Activated T-cell treated with anti-CD3 and anti-CD28 coated beads for 48 hours (primary cell): ENCODE measurements at regions not wholly inside any gene's neighbourhood (a gene's known extent, or its start where the extent isn't known, plus 50 kb on each side); places are given as distances from the start of the nearest gene placed in this dataset.
"Not testable (repeated sequence)": the region's sequence is repeated elsewhere in the genome, so short reads cannot be mapped to it uniquely, and the experiment has no call there.

Source experiments
- DNase-seq: peaks from one replicate; pipeline ENCODE4 v3.0.0-alpha.2; 2020; ENCODE audit warnings: low read depth

DNA sequence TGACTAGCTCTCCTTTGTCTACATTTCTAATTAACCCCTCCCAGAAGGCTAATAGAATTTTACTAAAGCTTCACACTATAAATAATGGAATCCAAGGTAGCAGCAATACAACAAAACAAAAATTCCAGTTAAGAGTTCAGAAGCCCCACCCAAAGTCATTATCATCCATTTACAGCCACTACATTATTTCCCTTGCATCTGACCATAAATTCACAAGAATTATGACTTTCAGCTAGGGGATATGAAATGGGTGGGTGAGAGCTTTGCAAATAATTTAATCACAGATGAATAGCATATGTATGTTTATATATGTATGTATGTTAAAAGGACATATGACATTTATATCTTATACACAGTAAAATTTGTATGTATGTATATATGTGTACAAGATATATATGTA is 65.3 kb upstream of the PTGDR start:
- DNase-seq, result no peak

DNA sequence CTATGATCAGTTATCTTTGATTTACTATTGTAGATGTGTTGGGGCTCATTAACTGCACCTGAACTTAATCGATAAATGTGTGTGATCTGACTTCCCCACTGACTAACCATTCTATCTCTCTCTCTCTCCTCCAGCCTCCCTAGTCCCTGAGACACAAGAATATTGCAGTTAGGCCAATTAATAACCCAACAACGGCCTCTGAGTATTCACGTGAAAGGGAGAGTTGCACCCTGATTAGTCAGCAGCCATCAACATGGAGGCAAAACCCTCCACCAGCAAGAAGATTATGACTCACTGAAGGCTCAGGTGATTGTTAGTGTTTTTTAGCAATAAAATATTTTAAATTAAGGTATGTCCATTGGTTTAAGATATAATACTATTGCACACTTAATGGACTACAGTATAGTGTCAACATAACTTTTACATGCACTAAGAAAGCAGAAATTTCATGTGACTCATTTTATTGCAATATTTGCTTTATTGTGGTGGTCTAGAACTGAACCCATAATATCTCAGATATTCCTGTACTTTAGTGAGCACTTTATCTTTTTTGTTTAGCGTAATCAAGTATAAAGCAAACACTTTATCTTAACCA is 77.1 kb upstream of the PTGDR start:
- DNase-seq, result no peak

DNA sequence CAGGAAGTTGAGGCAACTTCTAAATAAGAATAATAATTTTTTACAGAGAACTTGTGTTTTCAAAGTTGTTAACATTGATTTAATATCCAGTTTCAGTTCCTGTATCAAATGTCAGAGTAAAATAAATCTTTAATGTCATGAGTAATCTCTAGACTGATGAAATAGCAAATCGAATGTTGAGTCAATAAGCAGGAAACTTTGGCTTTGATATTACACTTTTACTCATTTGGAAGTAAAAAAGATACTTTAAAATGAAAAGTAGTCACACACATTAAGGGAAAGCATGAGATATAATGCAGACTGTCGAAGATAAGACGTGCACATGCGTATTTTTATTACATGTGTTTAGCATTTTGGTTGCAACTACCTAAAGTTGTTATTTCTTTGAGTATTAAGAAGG is 78.2 kb upstream of the PTGDR start:
- DNase-seq, result no peak

DNA sequence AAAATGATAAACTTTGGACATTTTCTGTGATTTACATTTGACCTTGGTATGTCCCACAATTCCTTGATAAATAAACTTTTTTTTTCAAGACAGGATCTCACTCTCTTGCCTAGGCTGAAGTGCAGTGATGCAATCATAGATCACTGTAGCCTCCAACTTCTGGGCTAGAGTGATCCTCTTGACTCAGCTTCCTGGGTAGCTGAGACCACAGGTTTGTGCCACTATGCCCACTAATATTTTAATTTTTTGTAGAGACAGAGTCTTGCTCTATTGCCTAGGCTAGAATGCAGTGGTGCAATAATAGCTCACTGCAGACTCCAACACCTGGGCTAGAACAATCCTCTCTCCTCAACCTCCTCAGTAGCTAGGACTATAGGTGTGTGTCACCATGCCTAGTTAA is 79.1 kb upstream of the PTGDR start:
- no peak for DNase-seq

DNA sequence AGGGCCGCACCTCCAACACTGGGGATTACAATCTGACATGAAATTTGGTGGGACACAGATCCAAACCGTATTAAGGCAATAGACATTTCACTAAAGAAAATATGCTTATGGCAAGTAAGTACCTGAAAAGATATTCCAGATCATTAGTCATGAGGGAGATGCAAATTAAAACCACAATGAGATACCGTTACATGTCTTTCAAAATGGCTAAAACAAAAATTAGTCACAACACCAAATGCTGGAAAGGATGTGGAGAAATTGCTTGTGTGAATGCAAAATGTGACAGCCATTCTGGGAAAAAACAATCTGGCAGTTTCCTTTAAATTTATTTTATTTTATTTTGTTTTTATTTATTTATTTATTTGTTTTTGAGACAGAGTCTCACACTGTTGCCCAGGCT is 82.3 kb upstream of the PTGDR start:
- DNase-seq, result no peak

DNA sequence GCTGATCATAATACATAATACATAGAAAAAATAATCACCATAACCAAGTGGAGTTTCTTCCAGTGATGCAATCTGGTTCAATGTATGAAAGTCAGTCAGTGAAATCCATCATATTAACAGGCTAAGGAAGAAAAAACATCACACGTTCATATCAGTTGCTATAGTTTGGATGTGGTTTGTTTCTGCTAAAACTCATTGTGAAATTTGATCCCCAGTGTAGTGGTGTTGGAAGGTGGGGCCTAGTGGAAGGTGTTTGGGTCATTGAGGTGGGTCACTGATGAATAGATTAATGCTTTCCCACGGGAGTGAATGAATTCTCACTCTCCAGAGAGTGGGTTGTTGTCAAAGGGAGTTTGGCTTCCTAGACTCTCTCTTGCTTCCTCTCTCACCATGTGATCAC is 84.6 kb upstream of the PTGDR start:
- DNase-seq, result no peak

DNA sequence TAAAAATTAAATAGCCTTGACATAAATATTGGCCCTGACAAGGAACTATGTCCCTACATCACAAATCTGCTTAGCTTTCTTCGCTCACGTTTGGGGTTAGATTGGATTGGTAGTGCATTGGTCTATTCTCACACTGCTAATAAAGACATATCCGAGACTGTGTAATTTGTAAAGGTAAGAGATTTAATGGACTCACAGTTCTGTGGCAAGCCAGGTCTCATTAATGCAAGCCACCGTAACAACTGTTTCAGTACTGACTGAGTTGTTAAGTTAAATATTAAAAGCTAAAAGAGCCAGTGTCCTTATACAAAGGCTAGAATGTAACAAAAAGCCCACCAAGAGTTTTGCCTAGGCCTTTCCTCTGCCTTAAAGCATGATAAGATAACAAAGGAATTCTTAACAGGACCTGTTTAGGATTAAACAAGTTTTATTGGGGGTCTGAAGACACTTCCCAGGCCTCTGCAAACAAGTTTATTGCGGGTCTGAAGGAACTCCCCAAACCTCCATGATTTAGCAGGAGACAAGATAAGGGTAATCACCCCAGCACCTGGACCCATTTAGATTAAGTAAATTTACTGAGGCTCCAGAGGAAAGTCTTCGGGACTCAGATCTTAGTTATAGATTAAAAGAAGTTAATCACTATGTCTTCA is 88.2 kb upstream of the PTGDR start:
- no peak for DNase-seq

DNA sequence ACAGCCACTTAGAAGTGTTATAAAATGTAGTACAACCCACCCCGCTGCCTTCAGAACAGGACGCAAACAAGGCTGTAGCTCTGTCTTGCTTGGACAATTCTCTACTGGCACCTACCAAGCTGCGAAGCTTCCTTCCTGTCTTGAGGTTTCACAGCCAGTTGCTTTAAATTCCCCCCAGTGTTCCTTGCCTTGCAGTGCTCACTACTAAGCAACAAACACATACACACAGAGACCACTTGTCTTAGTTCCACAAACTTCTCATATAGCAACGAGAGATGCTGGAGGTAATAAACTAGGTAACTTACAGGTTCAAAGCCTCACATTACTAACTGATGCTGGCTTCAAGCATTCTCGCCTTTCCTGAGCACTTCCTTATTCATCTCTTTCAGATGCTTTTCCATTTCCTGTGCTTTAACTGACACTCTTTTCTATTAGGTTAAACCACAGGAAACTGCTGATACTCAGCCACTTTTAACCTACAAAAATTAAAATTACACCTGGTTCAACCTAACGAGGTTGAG is 91.5 kb upstream of the PTGDR start:
- no peak for DNase-seq

DNA sequence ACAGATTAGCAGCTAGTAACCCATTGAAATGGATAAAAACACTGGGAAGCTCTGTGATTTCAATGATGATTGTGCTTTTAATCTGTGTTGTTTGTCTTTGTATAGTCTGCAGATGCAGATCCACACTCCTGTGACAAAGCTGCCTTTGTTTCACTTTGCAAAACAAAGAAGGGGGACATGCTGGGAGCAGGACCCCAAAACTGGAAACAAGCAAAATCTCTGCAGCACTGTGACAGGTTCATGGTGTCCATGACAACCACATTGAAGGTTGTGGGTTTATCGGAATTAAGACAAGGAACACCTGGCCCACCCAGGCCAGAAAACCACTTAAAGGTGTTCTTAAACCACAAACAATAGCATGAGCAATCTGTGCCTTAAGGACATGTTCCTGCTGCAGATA is 95.6 kb upstream of the PTGDR start:
- DNase-seq, result not testable (repeated sequence)

DNA sequence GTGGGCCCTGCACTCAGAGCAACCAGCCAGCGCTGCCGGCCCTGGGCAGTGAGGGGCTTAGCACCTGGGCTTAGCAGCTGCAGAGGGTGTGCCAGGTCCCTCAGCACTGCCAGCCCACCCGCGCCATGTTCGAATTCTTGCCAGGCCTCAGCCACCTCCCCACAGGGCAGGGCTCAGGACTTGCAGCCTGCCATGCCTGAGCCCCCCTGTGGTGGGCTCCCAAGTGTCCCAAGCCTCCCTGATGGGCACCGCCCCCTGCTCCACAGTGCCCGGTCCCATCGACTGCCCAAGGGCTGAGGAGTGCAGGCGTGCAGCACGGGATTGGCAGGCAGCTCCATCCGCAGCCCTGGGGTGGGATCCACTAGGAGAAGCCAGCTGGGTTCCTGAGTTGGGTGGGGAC is 98.0 kb upstream of the NID2 start:
- DNase-seq, result no peak

DNA sequence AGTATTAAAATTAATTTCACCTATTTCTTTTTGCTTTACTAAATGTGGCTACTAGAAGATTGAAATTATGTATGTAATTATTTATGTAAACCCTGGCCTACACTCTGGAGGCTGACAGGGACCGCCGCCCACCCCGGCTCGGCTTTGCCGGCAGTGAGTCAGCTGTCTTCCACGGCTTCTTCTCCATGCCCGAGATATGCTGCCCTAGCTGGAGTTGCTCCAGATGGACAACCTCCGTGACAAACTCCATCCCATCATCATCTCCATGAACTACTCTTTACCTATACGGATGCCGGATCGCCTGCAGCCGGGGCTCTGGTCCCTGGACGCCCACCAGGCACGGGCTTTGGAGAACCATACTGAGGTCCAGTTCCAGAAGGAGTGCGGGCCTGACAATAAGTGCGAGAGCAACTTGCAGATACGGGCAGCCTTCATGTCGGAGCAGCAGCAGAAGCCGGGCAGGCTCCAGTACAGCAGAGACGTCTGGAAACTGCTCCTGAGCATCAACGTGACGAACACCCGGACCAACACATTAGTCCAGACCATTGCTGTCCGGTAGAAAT is 86.9 kb upstream of the NID2 start:
- DNase-seq, result no peak

DNA sequence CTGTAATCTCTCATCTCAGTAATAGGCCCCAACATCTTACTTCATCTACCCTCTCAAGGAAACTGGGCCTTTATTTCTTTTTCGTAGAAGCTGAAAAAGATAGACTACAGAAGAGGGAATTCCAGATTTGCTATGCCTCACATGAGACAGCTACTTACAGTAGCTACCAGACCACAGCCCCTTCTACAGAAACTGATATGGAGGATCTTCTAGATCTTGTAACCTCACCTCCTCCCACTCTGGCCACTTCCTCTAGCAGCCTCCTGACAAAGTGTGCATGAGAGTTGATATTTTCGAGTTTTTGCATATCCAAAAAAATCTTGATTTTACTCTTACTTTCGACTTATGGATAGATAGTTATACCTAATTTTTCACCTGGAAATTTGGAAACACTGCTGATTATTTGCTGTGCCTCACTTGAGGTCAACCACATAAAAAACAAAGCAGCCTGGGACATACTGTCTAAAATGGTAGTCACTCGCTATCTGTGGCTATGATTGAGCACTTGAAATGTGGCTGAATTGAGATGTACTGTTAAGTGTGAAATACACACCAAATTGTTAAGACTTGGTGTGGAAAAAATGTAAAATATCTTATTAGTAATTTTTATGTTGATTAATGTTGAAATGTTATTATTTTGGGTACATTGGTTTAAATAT is 86.3 kb upstream of the NID2 start:
- no peak for DNase-seq

DNA sequence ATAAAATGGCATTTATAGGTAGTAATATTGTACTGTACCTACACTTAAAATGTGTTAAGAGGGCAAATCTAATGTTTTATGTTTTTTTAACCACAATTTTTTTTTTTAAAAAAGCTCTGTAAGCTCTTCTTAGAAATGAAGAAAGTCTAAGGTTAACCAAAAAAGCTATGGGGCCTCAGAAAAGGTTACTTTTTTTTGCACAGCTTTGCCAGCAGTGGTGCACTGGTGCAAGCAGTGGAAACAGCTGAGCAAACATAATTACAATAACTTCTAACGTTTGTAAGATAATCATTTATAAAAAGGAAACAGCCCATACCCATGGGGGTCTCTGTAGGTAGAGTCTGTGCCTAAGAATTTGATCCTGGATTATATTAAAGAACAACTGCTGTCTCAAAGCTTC is 85.1 kb upstream of the NID2 start:
- no peak for DNase-seq

DNA sequence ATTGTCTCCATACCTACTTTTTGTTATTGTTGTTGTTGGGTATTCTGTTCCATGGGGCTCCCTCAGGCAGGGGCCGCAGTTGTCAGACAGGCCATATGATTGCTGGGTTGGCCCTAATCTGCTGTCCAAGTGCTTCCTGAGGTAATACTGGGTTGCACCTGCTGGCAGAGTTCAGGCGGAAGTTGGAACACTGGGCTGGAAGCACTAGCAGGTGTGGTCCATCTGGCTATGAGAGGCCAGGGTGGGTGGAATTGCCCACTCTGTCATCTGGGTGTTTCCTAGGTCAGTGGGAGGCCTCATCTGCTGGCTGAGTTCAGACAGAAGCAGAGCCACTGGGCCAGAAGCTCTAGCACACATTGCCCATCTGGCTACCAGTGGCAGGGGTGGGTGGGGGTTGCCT is 81.3 kb upstream of the NID2 start:
- no peak for DNase-seq

DNA sequence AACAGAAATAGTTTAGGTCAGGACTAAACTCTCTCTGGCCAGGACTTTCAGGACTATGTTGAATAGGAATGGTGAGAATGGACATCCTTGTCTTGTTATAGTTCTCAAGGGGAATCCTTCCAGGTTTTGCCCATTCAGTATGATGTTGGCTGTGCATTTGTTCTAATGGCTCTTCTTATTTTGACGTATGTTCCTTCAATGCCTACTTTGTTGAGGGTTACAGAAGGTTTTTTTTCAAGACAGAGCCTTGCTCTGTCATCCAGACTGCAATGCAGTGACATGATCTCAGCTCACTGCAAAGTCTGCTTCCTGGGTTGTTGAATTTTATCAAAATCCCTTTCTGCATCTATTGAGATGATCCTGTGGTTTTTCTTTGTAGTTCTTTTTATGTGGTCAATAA is 79.5 kb upstream of the NID2 start:
- DNase-seq, result no peak

DNA sequence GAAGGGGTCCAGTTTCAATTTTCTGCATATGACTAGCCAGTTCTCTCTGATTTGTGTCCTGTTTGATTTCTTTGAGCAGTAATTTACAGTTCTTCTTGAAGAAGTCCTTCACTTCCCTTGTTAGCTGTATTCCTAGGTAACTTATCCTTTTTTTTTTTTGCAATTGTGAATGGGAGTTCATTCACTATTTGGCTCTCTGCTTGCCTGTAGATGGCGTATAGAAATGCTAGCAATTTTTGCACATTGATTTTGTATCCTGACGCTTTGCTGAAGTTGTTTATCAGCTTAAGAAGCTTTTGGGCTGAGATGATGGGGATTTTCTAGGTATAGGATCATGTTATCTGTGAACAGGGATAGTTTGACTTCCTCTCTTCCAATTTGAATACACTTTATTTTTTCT is 77.6 kb upstream of the NID2 start:
- no peak for DNase-seq

DNA sequence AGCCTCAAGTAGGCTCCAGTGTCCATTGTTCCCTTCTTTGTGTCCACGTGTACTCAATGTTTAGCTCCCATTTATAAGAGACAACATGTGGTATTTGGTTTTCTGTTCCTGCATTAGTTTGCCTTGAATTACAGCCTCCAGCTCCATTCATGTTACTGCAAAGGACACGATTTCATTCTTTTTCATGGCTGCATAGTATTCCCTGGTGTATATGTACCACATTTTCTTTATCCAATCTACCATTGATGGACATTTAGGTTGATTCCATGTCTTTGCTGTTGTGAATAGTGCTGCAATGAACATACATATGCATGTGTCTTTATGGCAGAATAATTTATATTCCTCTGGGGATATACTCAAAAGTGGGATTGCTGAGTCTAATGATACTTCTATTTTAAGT is 75.2 kb upstream of the NID2 start:
- DNase-seq, result not testable (repeated sequence)

DNA sequence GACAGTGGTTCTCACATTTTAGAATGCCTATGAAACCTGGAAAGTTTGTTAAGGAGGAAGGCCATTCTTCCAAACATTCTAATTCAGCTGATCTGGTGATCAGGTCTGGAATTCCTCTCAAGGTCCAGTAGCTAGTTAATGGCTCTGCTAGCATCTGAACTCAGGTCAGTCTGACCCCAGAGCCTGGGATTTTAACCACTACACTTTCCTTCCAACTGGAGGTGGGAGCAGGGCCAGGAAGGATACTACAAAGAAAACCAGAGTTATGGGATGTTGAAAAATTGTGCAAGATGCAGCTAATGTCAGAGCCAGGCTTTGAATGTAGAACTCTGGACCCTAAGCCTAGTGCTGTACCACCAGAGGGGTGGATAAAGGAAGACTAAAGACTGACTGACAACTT is 73.6 kb upstream of the NID2 start:
- DNase-seq, result no peak

DNA sequence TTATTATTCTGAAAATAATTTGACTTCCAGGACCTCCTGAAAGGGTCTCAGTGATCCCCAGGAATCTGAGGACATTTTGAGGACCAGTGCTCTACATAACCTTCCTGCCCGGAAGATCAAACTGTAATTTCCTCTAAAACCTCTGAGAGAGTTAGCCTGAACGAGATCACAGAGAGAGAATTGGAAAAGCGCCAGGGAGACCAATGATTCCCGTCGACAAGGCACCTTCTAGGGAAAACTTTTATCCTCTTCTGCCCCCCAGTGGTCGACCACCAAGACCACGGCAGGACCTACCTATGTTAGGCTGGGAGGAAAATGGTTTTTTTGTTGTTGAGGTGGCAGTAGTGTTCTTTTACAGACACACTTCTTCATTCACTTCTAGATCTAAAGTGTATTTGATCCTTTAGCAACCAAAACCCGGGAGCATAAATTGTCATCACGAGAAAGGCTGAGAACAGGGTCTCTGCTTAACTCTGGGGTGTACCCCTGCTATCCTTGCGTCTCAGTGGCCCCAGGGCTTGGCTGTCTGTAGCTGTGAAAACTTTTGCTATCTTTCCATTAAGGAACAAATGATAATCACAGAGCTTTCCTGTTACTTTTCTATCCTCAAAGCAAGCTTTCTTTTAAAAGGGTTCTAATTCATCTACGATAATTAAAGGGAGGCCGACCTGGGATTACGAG is 62.9 kb upstream of the NID2 start:
- peak; percentile 29 for DNase-seq

DNA sequence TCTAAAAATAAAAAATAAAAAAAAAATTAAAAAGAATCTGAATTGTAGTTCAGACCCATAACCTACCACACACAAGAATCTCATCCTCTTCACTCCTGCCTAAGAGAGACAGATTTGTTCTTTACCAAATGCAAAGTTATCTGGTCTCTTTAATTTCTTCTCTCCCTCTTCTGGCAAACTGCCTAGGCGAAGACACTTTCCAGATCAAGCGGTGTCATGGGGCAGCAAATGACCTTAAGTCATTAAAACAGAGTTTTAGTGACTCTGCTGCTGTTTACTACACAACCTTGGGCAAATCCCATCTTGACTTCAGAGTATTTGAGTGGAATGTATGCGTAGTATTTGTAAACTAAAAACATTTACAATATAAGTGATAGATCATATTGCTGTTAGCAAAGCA is 60.9 kb upstream of the NID2 start:
- no peak for DNase-seq

DNA sequence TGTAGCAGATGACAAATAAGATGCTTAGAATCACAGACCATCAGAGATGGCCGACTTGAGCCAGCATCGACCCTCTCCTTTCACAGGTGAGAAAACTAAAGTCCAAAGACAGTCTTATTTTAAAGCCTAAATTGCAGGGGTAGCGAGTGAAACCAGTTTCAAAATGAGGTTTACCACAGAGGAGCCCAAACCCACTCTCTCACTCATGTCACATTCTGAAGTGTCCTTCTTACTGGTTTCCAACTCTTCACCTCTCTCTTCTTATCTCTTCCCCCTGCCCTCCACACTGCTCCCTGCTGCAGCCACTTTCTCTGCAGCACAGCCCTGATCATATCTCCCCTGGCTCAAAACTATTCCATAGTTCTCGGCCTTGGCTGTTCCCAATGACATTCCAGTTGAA is 57.0 kb upstream of the NID2 start:
- DNase-seq, result no peak

DNA sequence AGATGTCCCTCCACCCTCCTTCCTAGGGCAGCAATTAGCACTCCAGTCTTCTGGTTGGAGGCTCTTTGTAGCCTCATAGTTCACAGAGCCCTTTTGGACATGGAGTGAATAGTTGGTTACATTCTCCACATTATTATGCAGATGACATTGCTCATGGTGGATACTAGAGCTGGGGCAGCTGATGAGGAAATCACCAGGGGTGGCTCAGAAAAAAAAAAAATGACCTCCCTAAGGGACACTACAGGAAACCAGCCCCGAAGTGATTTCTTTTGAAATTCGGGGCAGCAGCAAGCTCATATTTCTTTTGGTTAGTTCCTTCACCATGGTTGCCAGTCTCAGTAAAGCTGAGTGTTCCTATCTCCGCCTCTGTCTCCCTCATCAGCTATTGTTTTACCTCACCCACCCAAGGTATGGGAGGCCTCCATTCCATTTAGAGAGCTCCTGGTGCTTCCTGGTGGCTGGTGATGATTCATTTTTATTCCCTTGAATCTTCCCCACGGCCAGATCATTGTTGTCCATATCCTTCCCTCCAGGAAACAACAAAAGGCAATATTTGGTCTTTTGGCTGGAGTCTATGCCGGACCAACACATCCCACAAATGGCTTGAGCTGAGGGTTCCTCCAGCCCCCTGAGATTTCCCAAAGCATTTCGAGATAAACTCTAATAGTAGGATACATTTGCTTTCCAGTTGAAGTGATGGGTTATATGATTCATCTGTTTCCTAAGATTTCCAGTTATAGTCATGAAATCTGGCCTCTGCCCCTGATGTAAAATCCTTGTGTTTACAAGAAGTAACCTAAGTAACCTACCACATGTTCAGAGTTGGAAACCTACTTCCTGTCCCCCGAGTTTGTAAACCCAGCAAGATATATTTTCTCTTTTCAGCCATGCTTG is 56.2 kb upstream of the NID2 start:
- no peak for DNase-seq
